Fibroblast of villous mesenchyme (primary cell): ENCODE measurements at regions not wholly inside any gene's neighbourhood (a gene's known extent, or its start where the extent isn't known, plus 50 kb on each side); places are given as distances from the start of the nearest gene placed in this dataset.

Source experiments
- DNase-seq: peaks from one replicate; pipeline ENCODE4 v3.0.0-alpha.2; 2010; ENCODE audit warnings: low read depth
- H3K4me3 ChIP-seq: 2 replicates; pipeline ENCODE4 v1.5.1; 2011; ENCODE audit warnings: low read depth, mild to moderate bottlenecking, low read length
- CTCF ChIP-seq: IDR thresholded peaks from 2 replicates; pipeline ENCODE4 v1.5.1; 2012; ENCODE audit warnings: low read depth, mild to moderate bottlenecking, low read length; ENCODE audit not compliant: insufficient read depth

GRCh38 chr13:99868767-99869166 is 102.8 kb downstream of the ZIC5 start:
- no peak for DNase-seq
- no peak for TF ChIP-seq CTCF
- H3K4me3 ChIP-seq = no peak overlapping the region

- no peak for DNase-seq
- H3K4me3 ChIP-seq = no peak overlapping the region
- TF ChIP-seq CTCF = no peak
These were observed 103.9 kb downstream of the ZIC5 start for GRCh38 chr13:99867535-99868257.

GRCh38 chr13:99866781-99867180 is 104.8 kb downstream of the ZIC5 start:
- TF ChIP-seq CTCF = no peak
- DNase-seq = no peak
- no peak overlapping the region for H3K4me3 ChIP-seq

- no peak overlapping the region for H3K4me3 ChIP-seq
- no peak for DNase-seq
- no peak for TF ChIP-seq CTCF
These were observed 106.1 kb downstream of the ZIC5 start for GRCh38 chr13:99865420-99865930.

- no peak for TF ChIP-seq CTCF
- no peak overlapping the region for H3K4me3 ChIP-seq
- no peak for DNase-seq
These were observed 107.0 kb downstream of the ZIC5 start for GRCh38 chr13:99864627-99864990.

- no peak overlapping the region for H3K4me3 ChIP-seq
- no peak for DNase-seq
- no peak for TF ChIP-seq CTCF
These were observed 107.6 kb downstream of the ZIC5 start for GRCh38 chr13:99863789-99864626.
